ENCODE measurements at regions not wholly inside any gene's neighbourhood (a gene's known extent, or its start where the extent isn't known, plus 50 kb on each side); places are given as distances from the start of the nearest gene placed in this dataset.

- Histone ChIP-seq H3K9me3 (ENCODE audit: low read length) (no peaks in the 10 kb centered on the region), H2AFZ (ENCODE audit: low read depth, low read length) (no peak overlapping the region), H3K9ac (ENCODE audit: low read length) (no peak overlapping the region), H4K20me1 (ENCODE audit: insufficient read depth) (no peaks in the 10 kb centered on the region), H3K27ac (ENCODE audit: low read length) (no peak overlapping the region), H3K36me3 (ENCODE audit: insufficient read depth, low read length) (no peaks in the 10 kb centered on the region), H3F3A (ENCODE audit: insufficient read depth, low read length, poor library complexity, severe bottlenecking) (no peaks in the 10 kb centered on the region), H3K4me2 (ENCODE audit: low read length) (no peak overlapping the region), H3K79me2 (replicated peaks; ENCODE audit: insufficient read depth, low read length) (no peaks in the 10 kb centered on the region), H3K9me2 (ENCODE audit: insufficient read depth, low read length) (no peaks in the 10 kb centered on the region), H3K27me3 (ENCODE audit: insufficient read depth, low read depth, low read length) (no peaks in the 10 kb centered on the region), H3K4me3 (ENCODE audit: low read length) (no peak overlapping the region)
- no peak for TF ChIP-seq REST (IDR thresholded peaks at IDR 0.05; ENCODE audit: borderline replicate concordance)
- TF ChIP-seq RAD21 (conservative IDR thresholded peaks at IDR 0.05): no peak
- TF ChIP-seq POLR2AphosphoS5 (IDR thresholded peaks at IDR 0.05): no peak
- TF ChIP-seq MXI1 (conservative IDR thresholded peaks at IDR 0.05; ENCODE audit: poor library complexity, severe bottlenecking): no peak
- TF ChIP-seq CTCF (IDR thresholded peaks at IDR 0.05; ENCODE audit: poor library complexity, severe bottlenecking): no peak
- TF ChIP-seq TAF1 (IDR thresholded peaks at IDR 0.05; ENCODE audit: low read depth): no peak
- TF ChIP-seq EP300 (conservative IDR thresholded peaks at IDR 0.05; ENCODE audit: poor library complexity, severe bottlenecking): no peak
- TF ChIP-seq EZH2 (IDR thresholded peaks at IDR 0.05; ENCODE audit: borderline replicate concordance, insufficient read depth, low read length, poor library complexity, severe bottlenecking): no peak
- no peak for TF ChIP-seq SMC3 (conservative IDR thresholded peaks at IDR 0.05; ENCODE audit: poor library complexity)
Observed at GRCh38 chr11:133693110-133693509, 152.2 kb downstream of the SPATA19 start.

- Histone ChIP-seq H3F3A (ENCODE audit: insufficient read depth, low read length, poor library complexity, severe bottlenecking) (no peaks in the 10 kb centered on the region), H3K9me2 (ENCODE audit: insufficient read depth, low read length) (no peaks in the 10 kb centered on the region), H3K4me2 (ENCODE audit: low read length) (no peak overlapping the region), H3K27me3 (ENCODE audit: insufficient read depth, low read depth, low read length) (no peaks in the 10 kb centered on the region), H3K36me3 (ENCODE audit: insufficient read depth, low read length) (no peaks in the 10 kb centered on the region), H3K4me3 (ENCODE audit: low read length) (no peak overlapping the region), H2AFZ (ENCODE audit: low read depth, low read length) (no peak overlapping the region), H3K9ac (ENCODE audit: low read length) (no peak overlapping the region), H4K20me1 (ENCODE audit: insufficient read depth) (no peaks in the 10 kb centered on the region), H3K27ac (ENCODE audit: low read length) (no peak overlapping the region), H3K9me3 (ENCODE audit: low read length) (no peaks in the 10 kb centered on the region), H3K79me2 (replicated peaks; ENCODE audit: insufficient read depth, low read length) (no peaks in the 10 kb centered on the region)
- TF ChIP-seq POLR2AphosphoS5 (IDR thresholded peaks at IDR 0.05) (no peak), MXI1 (conservative IDR thresholded peaks at IDR 0.05; ENCODE audit: poor library complexity, severe bottlenecking) (no peak)
Observed at GRCh38 chr11:133692126-133692934, 153.0 kb downstream of the SPATA19 start.

All from neural cell (in vitro differentiated cells).